HepG2 (cell line): ENCODE measurements at regions not wholly inside any gene's neighbourhood (a gene's known extent, or its start where the extent isn't known, plus 50 kb on each side); places are given as distances from the start of the nearest gene placed in this dataset.

Experiments used
- ATAC-seq: fragments of 200-7000 bp; cut with Tn5 transposase; 3 replicates; pipeline ENCODE4 v1.9.1; 2020; ENCODE audit warnings: mild to moderate bottlenecking, moderate library complexity
- BruUV-seq: library from RNA; stranded (reverse); fragments of 400-500 nt; replicated peaks from 2 replicates; lab custom pipeline; 2021; lab: Mats Ljungman, UMichigan
- CTCF ChIA-PET: fragments of 300-600 bp; formaldehyde crosslinking; extraction: SDS; loops from one replicate; lab custom pipeline; 2021; ENCODE audit warnings: low total read pairs, inconsistent platforms, low intra/inter-chr PET ratio; lab: Yijun Ruan, JAX
- POLR2A ChIA-PET: fragments of 350-600 bp; sonication (Branson Sonifier 250); formaldehyde crosslinking; loops from one replicate; lab custom pipeline; 2020; ENCODE audit warnings: antibody characterized with exemption, inconsistent platforms; lab: Yijun Ruan, JAX
- DNase-seq: peaks from one replicate; pipeline ENCODE4 v3.0.0-alpha.2; 2015; ENCODE audit warnings: low spot score
- FAIRE-seq: peaks from 3 replicates; lab custom pipeline; 2011; peaks lifted over from hg19 to GRCh38; lab: Jason Lieb, UNC
- H2AFZ ChIP-seq: one replicate; pipeline ENCODE4 v1.6.1; 2011; ENCODE audit warnings: low read length, inconsistent platforms
- H3K27ac ChIP-seq: fragments of 300-600 bp; 3 replicates; pipeline ENCODE4 v1.8.0; 2011; ENCODE audit warnings: mixed run types, mild to moderate bottlenecking, mixed read lengths, low read length, inconsistent platforms; ENCODE audit not compliant: insufficient read depth; ENCODE audit errors: extremely low read length
- H3K27me3 ChIP-seq, 2 experiments: fragments of 200-600 bp in 1 of 2; 2 replicates in 1 of 2; 3 replicates in 1 of 2; pipeline versions ENCODE4 v1.6.0 to v1.8.0; 2011; ENCODE audit warnings: low read length in 2 of 2, mild to moderate bottlenecking in 2 of 2, moderate library complexity in 2 of 2, inconsistent platforms in 1 of 2; ENCODE audit not compliant: insufficient read depth in 2 of 2, control insufficient read depth in 1 of 2
- H3K36me3 ChIP-seq, 2 experiments: fragments of 200-600 bp in 1 of 2; replicated peaks in 1 of 2; 2 replicates in 1 of 2; 3 replicates in 1 of 2; pipeline versions ENCODE4 v1.5.1 to v1.8.0; 2011; ENCODE audit warnings: low read length in 2 of 2, inconsistent platforms in 1 of 2; ENCODE audit not compliant: insufficient read depth in 2 of 2, control insufficient read depth in 1 of 2
- H3K4me1 ChIP-seq: 2 replicates; pipeline ENCODE4 v1.5.1; 2012; ENCODE audit warnings: low read length, inconsistent platforms; ENCODE audit not compliant: insufficient read depth
- H3K4me2 ChIP-seq: 2 replicates; pipeline ENCODE4 v1.6.0; 2011; ENCODE audit warnings: low read depth, low read length, inconsistent platforms
- H3K4me3 ChIP-seq, 3 experiments: fragments of 200-600 bp in 1 of 3; sonication (generic), shearing (Covaris generic) in 1 of 3; replicated peaks in 1 of 3; 2 replicates each; pipeline ENCODE4 v1.5.1; 2011 to 2016; ENCODE audit warnings: low read length in 3 of 3, inconsistent platforms in 2 of 3, low read depth in 2 of 3, mild to moderate bottlenecking in 2 of 3, control low read depth in 1 of 3, mixed read lengths in 1 of 3; ENCODE audit not compliant: insufficient read depth in 1 of 3
- H3K79me2 ChIP-seq: one replicate; pipeline ENCODE4 v1.6.1; 2011; ENCODE audit warnings: low read length, inconsistent platforms; ENCODE audit not compliant: insufficient read depth
- H3K9ac ChIP-seq: 2 replicates; pipeline ENCODE4 v1.6.0; 2011; ENCODE audit warnings: mild to moderate bottlenecking, low read depth, low read length, inconsistent platforms; ENCODE audit not compliant: insufficient read depth
- H3K9me3 ChIP-seq: 2 replicates; pipeline ENCODE4 v1.5.1; 2012; ENCODE audit warnings: mild to moderate bottlenecking, low read length
- H4K20me1 ChIP-seq: 2 replicates; pipeline ENCODE4 v1.6.0; 2011; ENCODE audit warnings: inconsistent platforms, mild to moderate bottlenecking, low read length, moderate library complexity; ENCODE audit not compliant: insufficient read depth
- BRD4 ChIP-seq: sonication (generic); formaldehyde crosslinking; IDR thresholded peaks from 2 replicates; pipeline ENCODE4 v1.4.0; 2020; ENCODE audit warnings: missing genetic modification reagents
- GTF3A ChIP-seq: sonication (generic); formaldehyde crosslinking; conservative IDR thresholded peaks from 2 replicates; pipeline ENCODE4 v1.4.0; 2020; ENCODE audit warnings: mild to moderate bottlenecking, missing genetic modification reagents
- HHEX ChIP-seq: IDR thresholded peaks from 2 replicates; pipeline ENCODE4 v1.6.1; 2016; ENCODE audit warnings: control low read depth
- IRX3 ChIP-seq: sonication (generic); formaldehyde crosslinking; IDR thresholded peaks from 2 replicates; pipeline ENCODE4 v1.8.1; 2023; ENCODE audit warnings: mild to moderate bottlenecking, low read depth, missing genetic modification reagents, borderline replicate concordance
- KLF9 ChIP-seq: IDR thresholded peaks from 2 replicates; pipeline ENCODE4 v1.6.1; 2016; ENCODE audit warnings: low read depth
- NR2C2 ChIP-seq: sonication (generic); formaldehyde crosslinking; IDR thresholded peaks from 2 replicates; pipeline ENCODE4 v1.4.0; 2020; ENCODE audit warnings: missing genetic modification reagents, mild to moderate bottlenecking, moderate library complexity, borderline replicate concordance
- PLRG1 ChIP-seq: fragments of 450-650 bp; conservative IDR thresholded peaks from 2 replicates; pipeline ENCODE4 v1.6.1; 2016
- PRDM10 ChIP-seq: sonication (generic); formaldehyde crosslinking; IDR thresholded peaks from 2 replicates; pipeline ENCODE4 v1.4.0; 2020; ENCODE audit warnings: low read depth, missing genetic modification reagents
- SMARCC2 ChIP-seq: fragments of 450-650 bp; IDR thresholded peaks from 2 replicates; pipeline ENCODE4 v1.6.1; 2017; ENCODE audit warnings: antibody characterized with exemption, mild to moderate bottlenecking
- SRY ChIP-seq: sonication (generic); formaldehyde crosslinking; IDR thresholded peaks from 2 replicates; pipeline ENCODE4 v1.8.0; 2022; ENCODE audit warnings: mild to moderate bottlenecking, missing genetic modification reagents
- ZNF234 ChIP-seq: sonication (generic); formaldehyde crosslinking; conservative IDR thresholded peaks from 2 replicates; pipeline ENCODE4 v1.5.1; 2020; ENCODE audit warnings: mild to moderate bottlenecking, missing genetic modification reagents
- ZNF550 ChIP-seq: sonication (generic); formaldehyde crosslinking; IDR thresholded peaks from 2 replicates; pipeline ENCODE4 v1.4.0; 2020; ENCODE audit warnings: mild to moderate bottlenecking, missing genetic modification reagents, borderline replicate concordance
- ZNF607 ChIP-seq: sonication (generic); formaldehyde crosslinking; IDR thresholded peaks from 2 replicates; pipeline ENCODE4 v1.5.1; 2020; ENCODE audit warnings: missing genetic modification reagents, mild to moderate bottlenecking, borderline replicate concordance
- ZNF639 ChIP-seq: conservative IDR thresholded peaks from 2 replicates; pipeline ENCODE4 v1.6.1; 2018; ENCODE audit warnings: missing genetic modification reagents
- ZNF83 ChIP-seq: sonication (generic); formaldehyde crosslinking; IDR thresholded peaks from 2 replicates; pipeline ENCODE4 v1.4.0; 2020; ENCODE audit warnings: missing genetic modification reagents, mild to moderate bottlenecking, borderline replicate concordance
- WGBS: methylation state at CpG from one replicate; pipeline ENCODE4 v1.1.6; 2017; ENCODE audit warnings: low lambda C conversion rate; 5-methylcytosine and 5-hydroxymethylcytosine counted together
- in situ Hi-C: cut with HindIII; loops from 2 replicates; pipeline ENCODE4 v1.10.0; 2017; ENCODE audit warnings: low pct_unique_long_range_greater_than_20kb; ENCODE audit not compliant: extremely low pct_ligation_motif_present
- intact Hi-C: fragments of 100-400 bp; cut with micrococcal nuclease; formaldehyde crosslinking; loops from one replicate; pipeline ENCODE4 v1.10.0; 2022; ENCODE audit not compliant: unreplicated experiment
- TF ChIP-seq, protein P1 (sequence below): sonication (generic); formaldehyde crosslinking; conservative IDR thresholded peaks from 2 replicates; pipeline ENCODE4 v1.5.0; 2020; ENCODE audit warnings: missing genetic modification reagents

GRCh38 chr18:68435581-68435980, 279.3 kb downstream of the TMX3 start:
- POLR2A ChIA-PET: no interaction called here
- no peaks in the 10 kb centered on the region for H3K36me3 ChIP-seq
- H3K79me2 ChIP-seq: no peaks in the 10 kb centered on the region
- H3K4me1 ChIP-seq: no peaks in the 10 kb centered on the region
- H3K27me3 ChIP-seq: no peaks in the 10 kb centered on the region; a peak in 1 of 5 replicates
- no peak overlapping the region for H3K4me3 ChIP-seq
- H4K20me1 ChIP-seq: no peaks in the 10 kb centered on the region
- in situ Hi-C loops: no loop called here
- no peak overlapping the region for H2AFZ ChIP-seq
- no peaks in the 10 kb centered on the region for H3K9me3 ChIP-seq
- ATAC-seq (no peak), DNase-seq (no peak), FAIRE-seq (no peak)
- BruUV-seq: no TSS peak
- CTCF ChIA-PET: no interaction called here
- no peak overlapping the region for H3K9ac ChIP-seq
- H3K27ac ChIP-seq: no peak overlapping the region
- H3K4me2 ChIP-seq: no peak overlapping the region
- no peak for TF ChIP-seq NR2C2 (CRISPR knock-in tag)
- no peak for TF ChIP-seq SRY (CRISPR knock-in tag)
- TF ChIP-seq ZNF234: no peak
- no peak for TF ChIP-seq GTF3A (CRISPR knock-in tag)
- no peak for TF ChIP-seq HHEX (CRISPR knock-in tag)
- no peak for TF ChIP-seq ZNF83
- TF ChIP-seq BRD4 (CRISPR knock-in tag): no peak
- TF ChIP-seq SMARCC2: no peak
- no peak for TF ChIP-seq KLF9 (CRISPR knock-in tag)
- TF ChIP-seq ZNF639 (CRISPR knock-in tag): no peak
- TF ChIP-seq ZNF550 (CRISPR knock-in tag): no peak
- no peak for TF ChIP-seq PRDM10 (CRISPR knock-in tag)
- no peak for TF ChIP-seq ZNF607
- no peak for TF ChIP-seq PLRG1
- TF ChIP-seq, protein P1, sequence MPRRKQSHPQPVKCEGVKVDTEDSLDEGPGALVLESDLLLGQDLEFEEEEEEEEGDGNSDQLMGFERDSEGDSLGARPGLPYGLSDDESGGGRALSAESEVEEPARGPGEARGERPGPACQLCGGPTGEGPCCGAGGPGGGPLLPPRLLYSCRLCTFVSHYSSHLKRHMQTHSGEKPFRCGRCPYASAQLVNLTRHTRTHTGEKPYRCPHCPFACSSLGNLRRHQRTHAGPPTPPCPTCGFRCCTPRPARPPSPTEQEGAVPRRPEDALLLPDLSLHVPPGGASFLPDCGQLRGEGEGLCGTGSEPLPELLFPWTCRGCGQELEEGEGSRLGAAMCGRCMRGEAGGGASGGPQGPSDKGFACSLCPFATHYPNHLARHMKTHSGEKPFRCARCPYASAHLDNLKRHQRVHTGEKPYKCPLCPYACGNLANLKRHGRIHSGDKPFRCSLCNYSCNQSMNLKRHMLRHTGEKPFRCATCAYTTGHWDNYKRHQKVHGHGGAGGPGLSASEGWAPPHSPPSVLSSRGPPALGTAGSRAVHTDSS: no peak
- TF ChIP-seq IRX3 (CRISPR knock-in tag): no peak
- intact Hi-C loops: no loop called here
- WGBS: 1% methylated on average over 2 of the region's 2 CpGs
